ENCODE measurements at regions not wholly inside any gene's neighbourhood (a gene's known extent, or its start where the extent isn't known, plus 50 kb on each side); places are given as distances from the start of the nearest gene placed in this dataset.

DNA sequence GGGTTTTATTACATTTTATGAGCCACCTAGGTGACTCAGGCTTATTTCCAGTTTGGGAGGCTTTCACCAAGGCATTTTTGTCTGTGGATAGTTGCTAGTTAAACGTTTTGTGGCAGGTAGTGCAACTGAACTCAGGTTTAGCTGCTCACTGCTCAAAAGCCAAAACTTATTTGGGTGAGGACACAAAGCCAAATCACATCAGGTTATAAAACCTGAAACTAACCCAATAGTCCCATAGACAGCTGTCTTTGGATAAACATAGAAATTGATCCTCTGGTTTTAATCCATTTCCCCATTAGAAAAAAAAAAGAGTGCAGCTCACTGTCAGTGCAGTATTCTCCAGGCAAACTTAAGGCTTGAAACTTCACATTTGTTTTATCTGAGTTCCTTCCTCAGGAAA lies 362.6 kb upstream of the TFPI start:
- no peaks in the 10 kb centered on the region for H3K4me1 Mint-ChIP-seq (ENCODE audit: low read depth in 2 of 2)
- ATAC-seq (replicated peaks) (no peak), DNase-seq (no peak)
- H3K4me3 Mint-ChIP-seq: no peak overlapping the region
- no peaks in the 10 kb centered on the region for H3K36me3 Mint-ChIP-seq (ENCODE audit: insufficient read depth)
- H3K27ac Mint-ChIP-seq: no peak overlapping the region
- H3K9me3 Mint-ChIP-seq: peaks cover 0 to 4% of the 10 kb centered on the region in 2 donors
- no peaks in the 10 kb centered on the region for H3K27me3 Mint-ChIP-seq

GRCh38 chr2:187917535-187917934 lies 363.3 kb upstream of the TFPI start:
- DNase-seq: no peak

DNA sequence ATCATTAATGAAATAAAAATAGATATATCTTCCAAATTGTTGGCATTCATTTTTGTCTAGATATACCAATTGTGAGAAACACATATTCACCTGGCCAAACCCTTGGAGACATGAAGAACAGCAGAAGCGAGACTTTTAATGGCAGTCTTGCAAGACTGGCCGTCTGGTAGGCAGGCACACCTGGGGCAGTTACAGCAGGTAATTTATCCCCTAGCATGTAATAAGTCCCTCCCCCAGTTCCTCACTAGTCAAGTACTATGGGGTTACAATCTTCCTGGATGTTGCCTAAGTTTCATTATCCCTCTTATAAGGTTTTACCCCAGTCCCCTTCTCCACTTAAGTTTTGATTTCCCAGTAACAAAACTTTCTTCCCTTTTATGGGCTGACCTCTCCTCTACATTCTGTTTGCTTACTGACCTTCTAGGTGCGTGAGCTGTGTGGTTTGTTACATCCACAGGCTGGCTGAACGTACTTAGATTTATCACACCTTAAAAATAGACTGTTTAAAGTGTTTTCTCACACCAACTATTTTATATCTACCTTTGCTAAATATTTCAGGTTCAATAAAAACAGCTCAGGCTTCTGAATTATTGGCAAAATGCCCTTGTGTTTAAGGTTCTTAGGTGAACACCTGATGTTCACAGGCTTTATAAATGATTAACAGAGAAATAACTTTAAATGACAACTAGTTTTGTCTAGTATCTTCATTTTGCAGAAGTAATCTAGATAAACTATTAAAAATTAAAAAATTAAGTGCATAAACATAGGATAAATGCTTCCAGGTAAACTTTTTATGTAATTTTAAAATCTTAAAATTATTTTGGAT lies 365.0 kb upstream of the TFPI start:
- H3K27me3 Mint-ChIP-seq: no peaks in the 10 kb centered on the region
- no peaks in the 10 kb centered on the region for H3K4me1 Mint-ChIP-seq (ENCODE audit: low read depth in 2 of 2)
- DNase-seq: no peak
- H3K4me3 Mint-ChIP-seq: no peak overlapping the region
- ATAC-seq (replicated peaks): no peak
- H3K36me3 Mint-ChIP-seq (ENCODE audit: insufficient read depth): no peaks in the 10 kb centered on the region
- H3K9me3 Mint-ChIP-seq: peaks cover 0 to 6% of the 10 kb centered on the region in 2 donors
- H3K27ac Mint-ChIP-seq: no peak overlapping the region

More at GRCh38 chr2:187917535-187917934, 363.3 kb upstream of the TFPI start:
- ATAC-seq (replicated peaks): no peak
- Mint-ChIP-seq H3K27ac (no peak overlapping the region), H3K4me1 (ENCODE audit: low read depth in 2 of 2) (no peaks in the 10 kb centered on the region), H3K4me3 (no peak overlapping the region), H3K36me3 (ENCODE audit: insufficient read depth) (no peaks in the 10 kb centered on the region), H3K27me3 (no peaks in the 10 kb centered on the region), H3K9me3 (peaks cover 0 to 4% of the 10 kb centered on the region in 2 donors)

GRCh38 chr2:187920511-187920910 lies 366.3 kb upstream of the TFPI start:
- Mint-ChIP-seq H3K36me3 (ENCODE audit: insufficient read depth) (no peaks in the 10 kb centered on the region), H3K9me3 (peaks cover 0 to 6% of the 10 kb centered on the region in 2 donors), H3K4me3 (no peak overlapping the region), H3K27ac (no peak overlapping the region), H3K27me3 (no peaks in the 10 kb centered on the region), H3K4me1 (ENCODE audit: low read depth in 2 of 2) (no peaks in the 10 kb centered on the region)
- ATAC-seq (replicated peaks) (no peak), DNase-seq (no peak)

DNA sequence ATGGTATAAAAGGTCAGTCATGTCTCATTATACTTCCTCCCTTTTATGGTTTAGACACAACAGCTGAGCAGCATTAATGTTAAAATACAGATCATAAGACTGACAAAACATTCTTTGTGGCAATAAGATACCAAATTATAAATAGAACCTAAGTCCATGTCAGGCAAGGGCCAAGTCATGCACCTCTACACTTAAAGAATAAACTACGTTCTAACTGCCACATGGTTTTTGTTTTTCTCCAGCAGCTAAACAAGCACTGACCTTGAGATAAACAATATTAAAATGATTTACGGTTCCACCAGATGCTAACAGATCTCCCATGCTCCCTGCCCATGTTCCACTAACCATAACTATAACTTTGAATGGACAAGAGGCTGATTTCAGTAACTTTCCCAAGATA lies 368.6 kb upstream of the TFPI start:
- peaks cover 0 to 6% of the 10 kb centered on the region in 2 donors for H3K9me3 Mint-ChIP-seq
- no peaks in the 10 kb centered on the region for H3K36me3 Mint-ChIP-seq (ENCODE audit: insufficient read depth)
- ATAC-seq (replicated peaks) (no peak), DNase-seq (no peak)
- no peak overlapping the region for H3K4me3 Mint-ChIP-seq
- H3K27me3 Mint-ChIP-seq: no peaks in the 10 kb centered on the region
- no peaks in the 10 kb centered on the region for H3K4me1 Mint-ChIP-seq (ENCODE audit: low read depth in 2 of 2)
- H3K27ac Mint-ChIP-seq: no peak overlapping the region

GRCh38 chr2:187924293-187924692 lies 367.4 kb upstream of the GULP1 start:
- no peaks in the 10 kb centered on the region for H3K27me3 Mint-ChIP-seq
- no peaks in the 10 kb centered on the region for H3K36me3 Mint-ChIP-seq (ENCODE audit: insufficient read depth)
- no peak overlapping the region for H3K4me3 Mint-ChIP-seq
- no peaks in the 10 kb centered on the region for H3K4me1 Mint-ChIP-seq (ENCODE audit: low read depth in 2 of 2)
- ATAC-seq (replicated peaks) (no peak), DNase-seq (no peak)
- no peak overlapping the region for H3K27ac Mint-ChIP-seq
- H3K9me3 Mint-ChIP-seq: peaks cover 0 to 6% of the 10 kb centered on the region in 2 donors

GRCh38 chr2:187934236-187934635 lies 357.4 kb upstream of the GULP1 start:
- no peaks in the 10 kb centered on the region for H3K36me3 Mint-ChIP-seq (ENCODE audit: insufficient read depth)
- H3K27ac Mint-ChIP-seq: no peak overlapping the region
- peaks cover 0 to 5% of the 10 kb centered on the region in 2 donors for H3K9me3 Mint-ChIP-seq
- ATAC-seq (replicated peaks): no peak
- no peak overlapping the region for H3K4me3 Mint-ChIP-seq
- no peak for DNase-seq
- no peaks in the 10 kb centered on the region for H3K27me3 Mint-ChIP-seq
- H3K4me1 Mint-ChIP-seq (ENCODE audit: low read depth in 2 of 2): no peaks in the 10 kb centered on the region

GRCh38 chr2:187934692-187935091 lies 357.0 kb upstream of the GULP1 start:
- H3K4me1 Mint-ChIP-seq (ENCODE audit: low read depth in 2 of 2): no peaks in the 10 kb centered on the region
- H3K9me3 Mint-ChIP-seq: peaks cover 0 to 5% of the 10 kb centered on the region in 2 donors
- no peaks in the 10 kb centered on the region for H3K27me3 Mint-ChIP-seq
- no peak overlapping the region for H3K4me3 Mint-ChIP-seq
- no peak for DNase-seq
- no peak for ATAC-seq (replicated peaks)
- H3K27ac Mint-ChIP-seq: no peak overlapping the region
- H3K36me3 Mint-ChIP-seq (ENCODE audit: insufficient read depth): no peaks in the 10 kb centered on the region

GRCh38 chr2:187935126-187935525 lies 356.5 kb upstream of the GULP1 start:
- no peaks in the 10 kb centered on the region for H3K36me3 Mint-ChIP-seq (ENCODE audit: insufficient read depth)
- DNase-seq: no peak
- H3K27ac Mint-ChIP-seq: no peak overlapping the region
- peaks cover 0 to 2% of the 10 kb centered on the region in 2 donors for H3K9me3 Mint-ChIP-seq
- no peaks in the 10 kb centered on the region for H3K27me3 Mint-ChIP-seq
- H3K4me3 Mint-ChIP-seq: no peak overlapping the region
- no peak for ATAC-seq (replicated peaks)
- no peaks in the 10 kb centered on the region for H3K4me1 Mint-ChIP-seq (ENCODE audit: low read depth in 2 of 2)

DNA sequence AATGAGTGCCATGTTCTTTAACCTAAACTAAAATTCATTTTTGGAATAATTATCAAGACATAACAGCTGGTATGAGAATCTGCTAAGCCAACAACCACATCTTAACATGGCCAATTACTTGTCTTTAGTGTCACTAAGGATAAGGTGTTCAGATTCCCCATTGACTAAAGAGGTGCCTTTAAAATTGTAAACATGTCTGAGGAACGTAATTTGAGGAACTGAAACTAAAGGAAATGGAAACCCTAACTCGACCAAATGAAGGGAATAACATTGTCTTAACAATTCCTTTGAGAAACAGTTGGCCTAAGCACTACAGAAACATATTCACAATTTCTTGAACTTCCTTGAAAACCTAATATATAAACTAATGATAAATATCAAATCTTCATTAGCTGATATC lies 355.4 kb upstream of the GULP1 start:
- Mint-ChIP-seq H3K4me1 (ENCODE audit: low read depth in 2 of 2) (no peaks in the 10 kb centered on the region), H3K27me3 (no peaks in the 10 kb centered on the region), H3K4me3 (no peak overlapping the region), H3K27ac (no peak overlapping the region), H3K36me3 (ENCODE audit: insufficient read depth) (no peaks in the 10 kb centered on the region), H3K9me3 (peaks cover 0 to 2% of the 10 kb centered on the region in 2 donors)
- no peak for ATAC-seq (replicated peaks)
- no peak for DNase-seq

GRCh38 chr2:187939180-187939579 lies 352.5 kb upstream of the GULP1 start:
- no peak for ATAC-seq (replicated peaks)
- Mint-ChIP-seq H3K27ac (no peak overlapping the region), H3K9me3 (no peaks in the 10 kb centered on the region), H3K4me3 (no peak overlapping the region), H3K36me3 (ENCODE audit: insufficient read depth) (no peaks in the 10 kb centered on the region), H3K27me3 (no peaks in the 10 kb centered on the region), H3K4me1 (ENCODE audit: low read depth in 2 of 2) (no peaks in the 10 kb centered on the region)
- no peak for DNase-seq

DNA sequence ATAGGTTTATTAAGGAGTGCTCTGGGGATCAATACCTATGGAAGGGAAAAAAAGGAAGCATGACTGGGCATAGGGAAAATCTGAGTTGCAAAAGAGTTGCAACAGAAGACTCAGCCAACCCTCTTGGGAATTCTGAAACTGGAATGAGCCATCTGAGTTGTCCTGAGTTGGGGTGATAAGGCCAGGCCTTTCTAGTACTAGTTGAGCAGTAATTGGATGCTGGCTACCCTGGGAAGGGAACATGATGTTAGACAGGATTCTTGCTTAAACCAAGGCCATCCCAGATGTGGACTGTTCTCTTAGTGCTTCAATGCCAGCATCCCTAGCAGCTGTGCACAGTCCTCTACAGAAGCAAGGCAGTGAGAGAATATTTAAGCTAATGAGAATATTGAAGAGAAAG lies 348.8 kb upstream of the GULP1 start:
- H3K27me3 Mint-ChIP-seq: no peaks in the 10 kb centered on the region
- no peaks in the 10 kb centered on the region for H3K36me3 Mint-ChIP-seq (ENCODE audit: insufficient read depth)
- ATAC-seq (replicated peaks) (no peak), DNase-seq (no peak)
- H3K4me3 Mint-ChIP-seq: no peak overlapping the region
- no peak overlapping the region for H3K27ac Mint-ChIP-seq
- peaks cover 0 to 3% of the 10 kb centered on the region in 2 donors for H3K9me3 Mint-ChIP-seq
- H3K4me1 Mint-ChIP-seq (ENCODE audit: low read depth in 2 of 2): no peaks in the 10 kb centered on the region

GRCh38 chr2:187943772-187944369 lies 347.8 kb upstream of the GULP1 start:
- no peaks in the 10 kb centered on the region for H3K27me3 Mint-ChIP-seq
- no peaks in the 10 kb centered on the region for H3K4me1 Mint-ChIP-seq (ENCODE audit: low read depth in 2 of 2)
- peaks cover 0 to 3% of the 10 kb centered on the region in 2 donors for H3K9me3 Mint-ChIP-seq
- DNase-seq (no peak), ATAC-seq (replicated peaks) (no peak)
- no peak overlapping the region for H3K27ac Mint-ChIP-seq
- H3K36me3 Mint-ChIP-seq (ENCODE audit: insufficient read depth): no peaks in the 10 kb centered on the region
- H3K4me3 Mint-ChIP-seq: no peak overlapping the region

DNA sequence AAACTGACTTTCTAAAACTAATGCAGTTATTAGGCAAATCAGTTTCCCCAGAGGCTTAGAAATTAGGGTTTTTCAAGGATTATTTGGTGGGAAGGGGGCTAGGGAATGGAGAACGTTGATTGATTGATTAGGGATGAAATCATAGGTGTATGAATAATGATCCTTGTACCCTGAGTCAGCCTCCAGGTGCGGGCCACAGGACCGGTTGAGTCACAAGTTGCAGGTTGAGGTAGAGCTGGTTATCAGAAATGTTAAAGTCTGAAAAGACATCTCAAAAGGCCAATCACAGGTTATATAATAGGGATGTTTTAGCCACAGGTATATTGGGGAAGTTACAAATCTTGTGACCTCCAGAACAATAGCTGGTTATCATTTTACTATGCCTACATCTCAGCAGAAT lies 341.8 kb upstream of the GULP1 start:
- Mint-ChIP-seq H3K27me3 (no peaks in the 10 kb centered on the region), H3K36me3 (ENCODE audit: insufficient read depth) (no peaks in the 10 kb centered on the region), H3K4me3 (no peak overlapping the region), H3K9me3 (peaks cover 12 to 15% of the 10 kb centered on the region in 2 donors), H3K4me1 (ENCODE audit: low read depth in 2 of 2) (no peaks in the 10 kb centered on the region), H3K27ac (no peak overlapping the region)
- DNase-seq (no peak), ATAC-seq (replicated peaks) (no peak)
